Suprapubic skin (tissue), 4 donors: ENCODE measurements at regions not wholly inside any gene's neighbourhood (a gene's known extent, or its start where the extent isn't known, plus 50 kb on each side); places are given as distances from the start of the nearest gene placed in this dataset.

Source experiments
- CTCF ChIP-seq, 2 donors: fragments of 200-600 bp in 1 of 2; fragments of 450-650 bp in 1 of 2; sonication (generic) in 1 of 2; IDR thresholded peaks; one replicate each; pipeline ENCODE4 v1.5.1; 2016 to 2019; ENCODE audit warnings: antibody characterized with exemption in 2 of 2, mild to moderate bottlenecking in 1 of 2, moderate library complexity in 1 of 2
- EP300 ChIP-seq: sonication (generic); formaldehyde crosslinking; IDR thresholded peaks from one replicate; pipeline ENCODE4 v1.6.1; 2017; ENCODE audit warnings: antibody characterized with exemption
- POLR2AphosphoS5 ChIP-seq, 3 donors: sonication (generic); formaldehyde crosslinking; IDR thresholded peaks; one replicate each; pipeline ENCODE4 v1.6.1; 2017; ENCODE audit warnings: antibody characterized with exemption in 3 of 3

- no peak for TF ChIP-seq CTCF (IDR thresholded peaks at IDR 0.05)
- TF ChIP-seq POLR2AphosphoS5 (IDR thresholded peaks at IDR 0.05): no peak
- TF ChIP-seq EP300: no peak
These were observed 816.5 kb downstream of the EFNA5 start for GRCh38 chr5:106854105-106854687.
